Spleen (tissue), 11 donors: ENCODE measurements at regions not wholly inside any gene's neighbourhood (a gene's known extent, or its start where the extent isn't known, plus 50 kb on each side); places are given as distances from the start of the nearest gene placed in this dataset.
A peak's percentile ranks its signal among the peaks of the same experiment; 100 is the strongest.

ENCODE experiments used
- DNase-seq: peaks from one replicate; pipeline ENCODE4 v3.0.0-alpha.2; 2020
- H3K27ac ChIP-seq, 8 donors: fragments of 200-600 bp; sonication (generic) in 7 of 8; 1 replicate in 4 of 8; 2 replicates in 4 of 8; pipeline versions ENCODE4 v1.5.0 to v1.8.0; 2016 to 2021; ENCODE audit warnings: inconsistent platforms in 4 of 8, mild to moderate bottlenecking in 4 of 8, moderate library complexity in 1 of 8
- H3K27me3 ChIP-seq, 7 donors: fragments of 200-600 bp; sonication (generic) in 6 of 7; replicated peaks in 1 of 7; 1 replicate in 4 of 7; 2 replicates in 3 of 7; pipeline versions ENCODE4 v1.5.0 to v1.8.0; 2016 to 2021; ENCODE audit warnings: inconsistent platforms in 3 of 7, mild to moderate bottlenecking in 1 of 7
- H3K36me3 ChIP-seq, 6 donors: fragments of 200-600 bp; sonication (generic) in 5 of 6; 1 replicate in 4 of 6; 2 replicates in 2 of 6; pipeline versions ENCODE4 v1.5.0 to v1.8.0; 2016 to 2021; ENCODE audit warnings: inconsistent platforms in 2 of 6
- H3K4me1 ChIP-seq, 6 donors: fragments of 200-600 bp; sonication (generic) in 5 of 6; 1 replicate in 3 of 6; 2 replicates in 3 of 6; pipeline versions ENCODE4 v1.5.0 to v1.8.0; 2016 to 2021; ENCODE audit warnings: inconsistent platforms in 3 of 6
- H3K4me3 ChIP-seq, 8 donors: fragments of 200-600 bp; sonication (generic) in 7 of 8; 1 replicate in 4 of 8; 2 replicates in 4 of 8; pipeline versions ENCODE4 v1.5.0 to v1.8.0; 2016 to 2021; ENCODE audit warnings: inconsistent platforms in 4 of 8, mild to moderate bottlenecking in 4 of 8, moderate library complexity in 2 of 8
- H3K9me3 ChIP-seq, 8 donors: fragments of 200-600 bp; sonication (generic) in 7 of 8; 1 replicate in 4 of 8; 2 replicates in 4 of 8; pipeline versions ENCODE4 v1.5.0 to v1.8.0; 2016 to 2021; ENCODE audit warnings: inconsistent platforms in 4 of 8
- CTCF ChIP-seq, 11 experiments: fragments of 200-600 bp in 7 of 11; fragments of 450-650 bp in 4 of 11; sonication (generic) in 4 of 11; IDR thresholded peaks in 8 of 11; conservative IDR thresholded peaks in 3 of 11; 1 replicate in 7 of 11; 2 replicates in 4 of 11; pipeline versions ENCODE4 v1.4.0 to v1.8.0; 2016 to 2021; ENCODE audit warnings: antibody characterized with exemption in 11 of 11, inconsistent platforms in 4 of 11, mild to moderate bottlenecking in 1 of 11
- POLR2A ChIP-seq, 3 donors: fragments of 450-650 bp; IDR thresholded peaks; one replicate each; pipeline ENCODE4 v1.5.1; 2017; ENCODE audit warnings: antibody characterized with exemption in 3 of 3, mild to moderate bottlenecking in 1 of 3
- POLR2AphosphoS5 ChIP-seq, 3 donors: sonication (generic); formaldehyde crosslinking; IDR thresholded peaks; one replicate each; pipeline ENCODE4 v1.5.1; 2017; ENCODE audit warnings: antibody characterized with exemption in 3 of 3
- WGBS, 5 donors: extraction: QIAGEN DNeasy Blood & Tissue Kit in 3 of 5; methylation state at CpG; one replicate each; pipeline versions ENCODE4 v1.1.5 to v1.1.7; 2013 to 2018; 5-methylcytosine and 5-hydroxymethylcytosine counted together
- intact Hi-C: fragments of 100-400 bp; cut with DNase I; formaldehyde crosslinking; loops from one replicate; pipeline ENCODE4 v1.15.0; 2023; ENCODE audit warnings: low total_unique reads
- donor health status: healthy with polysubstance abuse.
- donor health status: DM: no; HTN: no; CAD: no; lungs with moderate emphysema.
- donor health status: DM: no; HTN: no; CAD: no.
- donor health status: Bipolar disorder and iron deficiency.
- donor health status: healthy.
- donor health status: DM: no; HTN: no; CAD: no.
- donor health status: DM: yes; HTN: yes; CAD: no.

GRCh38 chr15:70480196-70480856 lies 283.0 kb downstream of the UACA start:
- intact Hi-C loops, result loop anchor here (10.0 kb wide), 1 partner anchor 1006 kb away; no protein-coding TSS in a partner anchor
- Histone ChIP-seq H3K4me3 (no peak overlapping the region), H3K36me3 (no peaks in the 10 kb centered on the region), H3K4me1 (peaks cover 3 to 83% (median 37%) of the 10 kb centered on the region in 6 donors), H3K27me3 (peaks cover 0 to 22% (median 0%) of the 10 kb centered on the region in 7 donors), H3K9me3 (no peaks in the 10 kb centered on the region), H3K27ac (no peak overlapping the region)
- WGBS, 5 donors, result 29 to 52% (median 42%) methylated on average over 7 of the region's 7 CpGs
- DNase-seq, result peak; percentile 73
- TF ChIP-seq CTCF (IDR thresholded peaks at IDR 0.05 in 8 of 11, conservative IDR thresholded peaks at IDR 0.05 in 3 of 11), result no peak
- no peak for TF ChIP-seq POLR2A (IDR thresholded peaks at IDR 0.05)
- no peak for TF ChIP-seq POLR2AphosphoS5 (IDR thresholded peaks at IDR 0.05)

GRCh38 chr15:70479785-70480184 lies 283.6 kb downstream of the UACA start:
- intact Hi-C loops, result loop anchor here (10.0 kb wide), 1 partner anchor 1005 kb away; no protein-coding TSS in a partner anchor
- Histone ChIP-seq H3K27ac (no peak overlapping the region), H3K27me3 (peaks cover 0 to 24% (median 0%) of the 10 kb centered on the region in 7 donors), H3K36me3 (no peaks in the 10 kb centered on the region), H3K9me3 (no peaks in the 10 kb centered on the region), H3K4me3 (no peak overlapping the region), H3K4me1 (peaks cover 3 to 84% (median 43%) of the 10 kb centered on the region in 6 donors)
- peak; percentile 33 for DNase-seq
- 51 to 76% (median 55%) methylated on average over 10 to 12 of the region's 12 CpGs for WGBS, 5 donors
- TF ChIP-seq CTCF (IDR thresholded peaks at IDR 0.05 in 8 of 11, conservative IDR thresholded peaks at IDR 0.05 in 3 of 11) (no peak), POLR2AphosphoS5 (IDR thresholded peaks at IDR 0.05) (no peak), POLR2A (IDR thresholded peaks at IDR 0.05) (no peak)

DNA sequence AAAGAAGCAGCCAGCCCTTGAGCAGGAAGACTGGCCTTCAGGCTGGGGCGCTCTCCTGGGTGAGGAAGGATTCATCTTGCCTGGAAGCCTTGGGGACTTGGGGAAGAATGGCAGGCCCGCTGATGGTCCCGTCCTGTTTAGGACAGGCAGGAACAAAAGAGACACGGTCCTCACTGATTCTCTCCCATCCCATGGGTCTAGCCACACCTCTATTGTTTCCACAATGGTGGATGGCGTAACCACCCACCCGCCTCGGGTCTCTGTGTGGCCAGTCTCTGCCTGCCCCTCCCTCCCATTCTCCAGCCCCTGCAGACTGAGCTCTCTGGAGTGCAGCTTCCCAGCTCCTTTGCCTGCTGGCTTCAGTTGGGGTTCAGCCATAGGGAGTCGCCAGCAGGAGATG lies 284.3 kb downstream of the UACA start:
- Histone ChIP-seq H3K4me3 (no peak overlapping the region), H3K27ac (peak overlapping the region in 5 of 8 donors; percentile 33 to 60 (median 46)), H3K9me3 (no peaks in the 10 kb centered on the region), H3K36me3 (no peaks in the 10 kb centered on the region), H3K27me3 (peaks cover 0 to 31% (median 0%) of the 10 kb centered on the region in 7 donors), H3K4me1 (peaks cover 3 to 84% (median 50%) of the 10 kb centered on the region in 6 donors)
- intact Hi-C loops, result no loop called here
- peak; percentile 76 for DNase-seq
- TF ChIP-seq POLR2A (IDR thresholded peaks at IDR 0.05) (no peak), POLR2AphosphoS5 (IDR thresholded peaks at IDR 0.05) (no peak), CTCF (IDR thresholded peaks at IDR 0.05 in 8 of 11, conservative IDR thresholded peaks at IDR 0.05 in 3 of 11) (no peak)
- WGBS, 5 donors, result 55 to 72% (median 64%) methylated on average over 8 of the region's 8 CpGs

DNA sequence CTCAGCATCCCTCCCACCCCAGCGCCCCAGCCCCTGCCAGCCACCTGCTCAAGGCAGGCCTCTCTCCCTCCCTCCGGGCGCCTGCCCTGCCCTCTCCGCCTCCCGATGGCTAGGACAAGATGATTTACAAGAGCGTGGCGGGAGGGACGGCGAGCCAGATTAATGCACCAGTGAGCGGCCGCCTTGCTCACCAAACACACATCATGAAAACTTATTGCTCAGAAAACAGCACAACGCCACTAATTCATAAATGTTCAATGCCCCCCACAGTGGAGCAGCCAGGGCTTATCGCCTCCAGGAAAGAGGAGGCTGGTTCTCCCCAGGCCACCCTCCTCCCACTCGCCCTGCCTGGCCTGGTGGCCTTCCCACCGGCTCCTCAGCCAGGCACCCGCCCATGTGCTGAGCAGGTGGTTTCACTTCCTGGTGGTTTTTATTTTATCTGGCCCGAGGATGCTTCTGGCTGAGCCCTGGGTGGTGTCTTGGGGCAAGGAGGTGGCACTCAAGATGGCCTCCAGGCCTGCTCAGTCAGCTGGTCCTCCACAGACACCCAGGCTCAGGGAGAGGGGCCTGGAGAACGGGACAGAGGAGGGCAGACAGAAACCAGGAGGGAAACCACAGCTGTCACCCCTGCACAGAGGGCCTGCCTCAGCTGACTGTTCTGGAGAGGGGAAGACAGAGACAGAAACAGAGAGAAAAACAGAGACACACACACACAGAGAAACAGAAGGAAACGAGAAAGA lies 284.9 kb downstream of the UACA start:
- no peaks in the 10 kb centered on the region for H3K9me3 ChIP-seq
- TF ChIP-seq POLR2AphosphoS5 (IDR thresholded peaks at IDR 0.05) (peak; percentile 48 to 65 (median 51)), POLR2A (IDR thresholded peaks at IDR 0.05) (no peak)
- no peaks in the 10 kb centered on the region for H3K36me3 ChIP-seq
- peaks cover 3 to 84% (median 52%) of the 10 kb centered on the region in 6 donors for H3K4me1 ChIP-seq
- no peak overlapping the region for H3K4me3 ChIP-seq
- intact Hi-C loops, result no loop called here
- 62 to 69% (median 62%) methylated on average over 19 of the region's 19 CpGs for WGBS, 5 donors
- peaks cover 0 to 37% (median 0%) of the 10 kb centered on the region in 7 donors for H3K27me3 ChIP-seq
- peak overlapping the region in 5 of 8 donors; percentile 33 to 60 (median 46) for H3K27ac ChIP-seq
- DNase-seq, result peak; percentile 85
